ENCODE measurements at regions not wholly inside any gene's neighbourhood (a gene's known extent, or its start where the extent isn't known, plus 50 kb on each side); places are given as distances from the start of the nearest gene placed in this dataset.

- no peak for ATAC-seq
Measured at GRCh38 chr3:153339065-153339464, 177.0 kb downstream of the RAP2B start.

More at GRCh38 chr3:153339065-153339464, 177.0 kb downstream of the RAP2B start:
- ChIA-PET POLR2A (no interaction called here), CTCF (no interaction called here), RAD21 (ENCODE audit: low non-redundant PET in 1 of 2, low total read pairs in 2 of 2, uncharacterized antibody in 2 of 2, unreplicated experiment in 2 of 2) (no interaction called here)
- H3K9me3 ChIP-seq (ENCODE audit: control insufficient read depth in 1 of 2, insufficient read depth in 1 of 2, low read depth in 1 of 2, low read length in 2 of 2), result no peaks in the 10 kb centered on the region
- no peaks in the 10 kb centered on the region for H3K36me3 ChIP-seq (ENCODE audit: control insufficient read depth in 1 of 2, insufficient read depth in 2 of 2, low read length in 2 of 2)
- no peak overlapping the region for H3K9ac ChIP-seq (ENCODE audit: low read length)
- intact Hi-C loops (cut with micrococcal nuclease), result no loop called here
- H3K27ac ChIP-seq (ENCODE audit: low read depth, low read length), result no peak overlapping the region
- H2AFZ ChIP-seq (ENCODE audit: low read depth, low read length, poor library complexity, severe bottlenecking), result no peak overlapping the region
- no peaks in the 10 kb centered on the region for H4K20me1 ChIP-seq (ENCODE audit: insufficient read depth)
- TF ChIP-seq SP1 (IDR thresholded peaks at IDR 0.05; ENCODE audit: low read depth), result no peak
- no peak for TF ChIP-seq ZFX (IDR thresholded peaks at IDR 0.05)
- TF ChIP-seq EZH2 (IDR thresholded peaks at IDR 0.05), result no peak
- no peak for TF ChIP-seq EGR1 (IDR thresholded peaks at IDR 0.05; ENCODE audit: low read depth)
- no peak for TF ChIP-seq MAX (IDR thresholded peaks at IDR 0.05)
- TF ChIP-seq ZBTB33 (IDR thresholded peaks at IDR 0.05; ENCODE audit: extremely low read depth, insufficient replicate concordance, low read length), result no peak
- TF ChIP-seq YY1 (IDR thresholded peaks at IDR 0.05; ENCODE audit: extremely low read depth, insufficient replicate concordance, low read depth, low read length), result no peak
- no peak for TF ChIP-seq JUND (IDR thresholded peaks at IDR 0.05)
- TF ChIP-seq POLR2A (IDR thresholded peaks at IDR 0.05; ENCODE audit: borderline replicate concordance, extremely low read depth, insufficient read depth, insufficient read length), result no peak
- no peak for TF ChIP-seq TCF7L2 (IDR thresholded peaks at IDR 0.05; ENCODE audit: borderline replicate concordance, extremely low read depth, insufficient read depth, insufficient read length)
- no peak for TF ChIP-seq CEBPB (IDR thresholded peaks at IDR 0.05; ENCODE audit: low read depth)
- no peak for TF ChIP-seq SIN3A (IDR thresholded peaks at IDR 0.05; ENCODE audit: low read depth)
- no peak for TF ChIP-seq POLR2AphosphoS5 (IDR thresholded peaks at IDR 0.05; ENCODE audit: low read depth, low read length)
- TF ChIP-seq ELF1 (IDR thresholded peaks at IDR 0.05; ENCODE audit: borderline replicate concordance, low read depth), result no peak
- TF ChIP-seq FOSL1 (IDR thresholded peaks at IDR 0.05; ENCODE audit: low read depth), result no peak
- TF ChIP-seq CTCF (IDR thresholded peaks at IDR 0.05 in 2 of 3, conservative IDR thresholded peaks at IDR 0.05 in 1 of 3; ENCODE audit: borderline replicate concordance in 1 of 3, insufficient read depth in 1 of 3, low read depth in 2 of 3, low read length in 2 of 3), result no peak
- no peak for TF ChIP-seq EZH2phosphoT487 (IDR thresholded peaks at IDR 0.05; ENCODE audit: borderline replicate concordance)
- TF ChIP-seq ATF3 (IDR thresholded peaks at IDR 0.05), result no peak
- no TSS peak for BruUV-seq (replicated peaks)
- no peak overlapping the region for H3K4me3 ChIP-seq (replicated peaks in 1 of 2; ENCODE audit: low read depth in 1 of 2, low read length in 2 of 2)
- no peak overlapping the region for H3K4me2 ChIP-seq (ENCODE audit: low read length)
- DNase-seq (ENCODE audit: low read depth, low spot score), result no peak
- H3K79me2 ChIP-seq (ENCODE audit: insufficient read depth, low read length), result no peaks in the 10 kb centered on the region
- no peaks in the 10 kb centered on the region for H3K27me3 ChIP-seq (ENCODE audit: insufficient read depth, low read length)
- no peaks in the 10 kb centered on the region for H3K9me2 ChIP-seq (ENCODE audit: insufficient read depth)
- no peaks in the 10 kb centered on the region for H3K4me1 ChIP-seq (ENCODE audit: control insufficient read depth in 1 of 2, insufficient read depth in 2 of 2, low read length in 2 of 2)

Measured in HCT116 (cell line).